ENCODE measurements at regions not wholly inside any gene's neighbourhood (a gene's known extent, or its start where the extent isn't known, plus 50 kb on each side); places are given as distances from the start of the nearest gene placed in this dataset.
"Not testable (repeated sequence)": the region's sequence is repeated elsewhere in the genome, so short reads cannot be mapped to it uniquely, and the experiment has no call there.

- DNase-seq: no peak
Measured at GRCh38 chr1:148354913-148355308, 128.2 kb downstream of the PPIAL4G start.

GRCh38 chr1:148354284-148354912 lies 128.7 kb downstream of the PPIAL4G start:
- DNase-seq: no peak

GRCh38 chr1:148353461-148354283 lies 129.4 kb downstream of the PPIAL4G start:
- peak; percentile 10 for DNase-seq

GRCh38 chr1:148352470-148353053 lies 130.5 kb downstream of the PPIAL4G start:
- DNase-seq: no peak

GRCh38 chr1:148347781-148348180 lies 135.3 kb downstream of the PPIAL4G start:
- DNase-seq: no peak

GRCh38 chr1:148345659-148346151 lies 137.4 kb downstream of the PPIAL4G start:
- DNase-seq: not testable (repeated sequence)

- not testable (repeated sequence) for DNase-seq
Measured at GRCh38 chr1:148344651-148345050, 138.5 kb downstream of the PPIAL4G start.

GRCh38 chr1:148341729-148342128 lies 141.4 kb downstream of the PPIAL4G start:
- DNase-seq: not testable (repeated sequence)

- not testable (repeated sequence) for DNase-seq
Measured at GRCh38 chr1:148336121-148336918, 146.8 kb downstream of the PPIAL4G start.

GRCh38 chr1:148334339-148335130 lies 148.6 kb downstream of the PPIAL4G start:
- no peak for DNase-seq

- no peak for DNase-seq
Measured at GRCh38 chr1:148333875-148334338, 149.2 kb downstream of the PPIAL4G start.

GRCh38 chr1:148328884-148329283 lies 154.2 kb downstream of the PPIAL4G start:
- no peak for DNase-seq

GRCh38 chr1:148325031-148325430 lies 158.1 kb downstream of the PPIAL4G start:
- DNase-seq: not testable (repeated sequence)

GRCh38 chr1:148324465-148324864 lies 158.6 kb downstream of the PPIAL4G start:
- not testable (repeated sequence) for DNase-seq

- not testable (repeated sequence) for DNase-seq
Measured at GRCh38 chr1:148320079-148320478, 163.0 kb downstream of the PPIAL4G start.

- DNase-seq: no peak
Measured at GRCh38 chr1:148318904-148319242, 164.2 kb downstream of the PPIAL4G start.

- no peak for DNase-seq
Measured at GRCh38 chr1:148318123-148318903, 164.8 kb downstream of the PPIAL4G start.

GRCh38 chr1:148317288-148317985 lies 165.4 kb upstream of the NBPF11 start:
- no peak for DNase-seq

- no peak for DNase-seq
Measured at GRCh38 chr1:148315071-148315811, 163.2 kb upstream of the NBPF11 start.

GRCh38 chr1:148310807-148311206 lies 158.7 kb upstream of the NBPF11 start:
- no peak for DNase-seq
